OCI-LY1 (cell line): ENCODE measurements at regions not wholly inside any gene's neighbourhood (a gene's known extent, or its start where the extent isn't known, plus 50 kb on each side); places are given as distances from the start of the nearest gene placed in this dataset.

Source experiments
- H2AFZ ChIP-seq: fragments of 200-600 bp; sonication (generic), shearing (Covaris generic); 2 replicates; pipeline ENCODE4 v1.6.0; 2014; ENCODE audit warnings: antibody characterized with exemption, mild to moderate bottlenecking, low read length
- H3F3A ChIP-seq: fragments of 200-600 bp; sonication (generic), shearing (Covaris generic); 2 replicates; pipeline ENCODE4 v1.6.0; 2014; ENCODE audit warnings: mild to moderate bottlenecking, antibody characterized with exemption, low read length, moderate library complexity; ENCODE audit not compliant: insufficient read depth
- H3K27ac ChIP-seq: fragments of 200-600 bp; sonication (generic); 2 replicates; pipeline ENCODE4 v1.5.1; 2014; ENCODE audit warnings: low read length, mixed run types, mild to moderate bottlenecking, low read depth; ENCODE audit not compliant: poor library complexity, severe bottlenecking
- H3K27me3 ChIP-seq: fragments of 200-600 bp; sonication (generic); 2 replicates; pipeline ENCODE4 v1.6.0; 2014; ENCODE audit warnings: antibody characterized with exemption, mild to moderate bottlenecking, low read length, moderate library complexity; ENCODE audit not compliant: insufficient read depth
- H3K36me3 ChIP-seq: fragments of 200-600 bp; sonication (generic); 2 replicates; pipeline ENCODE4 v1.6.1; 2014; ENCODE audit warnings: mild to moderate bottlenecking, antibody characterized with exemption, low read length, moderate library complexity, mixed read lengths; ENCODE audit not compliant: insufficient read depth
- H3K4me1 ChIP-seq: fragments of 200-600 bp; sonication (generic); 2 replicates; pipeline ENCODE4 v1.5.1; 2014; ENCODE audit warnings: mild to moderate bottlenecking, low read length, moderate library complexity; ENCODE audit not compliant: insufficient read depth, severe bottlenecking
- H3K4me2 ChIP-seq: fragments of 200-600 bp; sonication (generic), shearing (Covaris generic); 2 replicates; pipeline ENCODE4 v1.6.1; 2014; ENCODE audit warnings: low read length
- H3K4me3 ChIP-seq: fragments of 200-600 bp; sonication (generic); 2 replicates; pipeline ENCODE4 v1.5.1; 2014; ENCODE audit warnings: low read length, low read depth, mild to moderate bottlenecking, mixed read lengths; ENCODE audit not compliant: poor library complexity, severe bottlenecking
- H3K79me2 ChIP-seq: fragments of 200-600 bp; shearing (Covaris generic); 2 replicates; pipeline ENCODE4 v1.6.1; 2016; ENCODE audit warnings: mixed run types, low read length, mixed read lengths; ENCODE audit not compliant: insufficient read depth
- H3K9ac ChIP-seq: fragments of 200-600 bp; sonication (generic), shearing (Covaris generic); 2 replicates; pipeline ENCODE4 v1.6.1; 2014; ENCODE audit warnings: mild to moderate bottlenecking, low read length, mixed read lengths
- H3K9me2 ChIP-seq: fragments of 200-600 bp; sonication (generic), shearing (Covaris generic); 2 replicates; pipeline ENCODE4 v1.6.1; 2014; ENCODE audit warnings: low read depth, mild to moderate bottlenecking, low read length, mixed read lengths
- H3K9me3 ChIP-seq: fragments of 200-600 bp; shearing (Covaris generic); 2 replicates; pipeline ENCODE4 v1.6.1; 2014; ENCODE audit warnings: low read length, mixed read lengths
- H4K20me1 ChIP-seq: fragments of 200-600 bp; sonication (generic), shearing (Covaris generic); 2 replicates; pipeline ENCODE4 v1.6.0; 2016; ENCODE audit warnings: mild to moderate bottlenecking, low read length; ENCODE audit not compliant: insufficient read depth
- EZH2 ChIP-seq: fragments of 200-600 bp; sonication (generic), shearing (Covaris generic); IDR thresholded peaks from 2 replicates; pipeline ENCODE4 v1.8.0; 2017; ENCODE audit warnings: borderline replicate concordance, mixed run types, mild to moderate bottlenecking, antibody characterized with exemption, low read length, moderate library complexity, mixed read lengths
- TF ChIP-seq, protein P1 (sequence below): fragments of 200-600 bp; sonication (generic), shearing (Covaris generic); IDR thresholded peaks from 2 replicates; pipeline ENCODE4 v1.5.1; 2017; ENCODE audit warnings: mild to moderate bottlenecking, antibody characterized with exemption, low read length, moderate library complexity, mixed read lengths

DNA sequence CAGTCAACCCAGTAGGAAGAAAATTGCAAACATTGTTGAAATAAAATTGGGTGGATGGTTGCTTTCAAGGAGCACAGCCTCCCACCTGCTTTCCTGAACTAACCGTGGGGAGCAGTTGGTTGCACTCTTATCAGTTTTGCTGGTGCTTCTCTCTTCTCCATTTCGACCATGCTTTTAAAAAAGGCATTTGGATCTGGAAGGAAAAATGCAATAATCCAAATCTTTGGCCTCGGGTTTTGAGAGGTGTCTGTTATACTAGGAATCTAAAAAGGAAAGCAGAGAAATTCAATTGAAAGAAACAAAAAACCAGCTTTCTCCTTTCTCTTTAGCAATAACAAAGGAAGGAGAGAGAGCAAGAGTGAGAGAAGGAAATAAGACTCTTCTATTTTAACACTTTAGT lies 113.6 kb upstream of the ARGLU1 start:
- H3K27me3 ChIP-seq, result 0 out of 2 replicates have a peak, but pooled peaks cover 3% of the 10 kb centered on the region
- no peaks in the 10 kb centered on the region for H3K79me2 ChIP-seq
- H3K9me2 ChIP-seq, result no peaks in the 10 kb centered on the region
- H3K4me3 ChIP-seq, result no peak overlapping the region
- no peak overlapping the region for H3K27ac ChIP-seq
- no peak overlapping the region for H3K9ac ChIP-seq
- H4K20me1 ChIP-seq, result no peaks in the 10 kb centered on the region
- H3K9me3 ChIP-seq, result no peaks in the 10 kb centered on the region
- no peaks in the 10 kb centered on the region for H3K36me3 ChIP-seq
- no peak overlapping the region for H3K4me2 ChIP-seq
- H3K4me1 ChIP-seq, result no peaks in the 10 kb centered on the region
- H3F3A ChIP-seq, result no peaks in the 10 kb centered on the region
- H2AFZ ChIP-seq, result no peak overlapping the region
- no peak for TF ChIP-seq EZH2
- TF ChIP-seq, protein P1, sequence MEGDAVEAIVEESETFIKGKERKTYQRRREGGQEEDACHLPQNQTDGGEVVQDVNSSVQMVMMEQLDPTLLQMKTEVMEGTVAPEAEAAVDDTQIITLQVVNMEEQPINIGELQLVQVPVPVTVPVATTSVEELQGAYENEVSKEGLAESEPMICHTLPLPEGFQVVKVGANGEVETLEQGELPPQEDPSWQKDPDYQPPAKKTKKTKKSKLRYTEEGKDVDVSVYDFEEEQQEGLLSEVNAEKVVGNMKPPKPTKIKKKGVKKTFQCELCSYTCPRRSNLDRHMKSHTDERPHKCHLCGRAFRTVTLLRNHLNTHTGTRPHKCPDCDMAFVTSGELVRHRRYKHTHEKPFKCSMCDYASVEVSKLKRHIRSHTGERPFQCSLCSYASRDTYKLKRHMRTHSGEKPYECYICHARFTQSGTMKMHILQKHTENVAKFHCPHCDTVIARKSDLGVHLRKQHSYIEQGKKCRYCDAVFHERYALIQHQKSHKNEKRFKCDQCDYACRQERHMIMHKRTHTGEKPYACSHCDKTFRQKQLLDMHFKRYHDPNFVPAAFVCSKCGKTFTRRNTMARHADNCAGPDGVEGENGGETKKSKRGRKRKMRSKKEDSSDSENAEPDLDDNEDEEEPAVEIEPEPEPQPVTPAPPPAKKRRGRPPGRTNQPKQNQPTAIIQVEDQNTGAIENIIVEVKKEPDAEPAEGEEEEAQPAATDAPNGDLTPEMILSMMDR, result no peak

DNA sequence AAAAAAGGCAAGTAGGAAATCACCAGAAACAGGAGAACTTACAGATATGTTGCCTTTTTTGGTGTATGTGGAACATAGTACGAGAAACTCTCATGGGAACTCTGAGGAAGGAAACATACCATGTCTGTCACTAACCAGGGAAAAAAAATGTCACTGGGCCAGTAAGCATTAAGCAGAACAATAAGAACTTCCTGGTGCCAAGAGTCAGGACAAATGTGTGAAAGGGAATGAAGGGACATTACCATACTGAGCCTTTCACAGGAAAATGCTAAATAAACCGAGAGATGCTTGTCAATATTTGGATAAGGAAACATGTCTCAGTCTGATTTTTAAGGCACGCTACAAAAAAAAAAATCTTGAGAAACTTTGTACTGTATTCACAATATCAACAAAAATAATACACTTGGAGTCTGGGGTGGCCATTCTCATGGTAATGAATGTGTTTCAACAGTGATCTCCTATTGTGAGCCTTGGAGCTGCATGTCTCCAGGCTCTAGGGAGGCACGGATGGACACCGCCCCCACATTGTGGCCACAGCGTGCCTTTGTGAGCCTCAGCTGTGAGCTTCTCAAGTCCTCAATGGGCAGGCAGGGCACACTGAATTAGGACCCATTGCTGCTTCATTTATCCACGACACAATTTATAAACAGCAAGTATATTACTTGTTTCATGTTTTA lies 113.0 kb upstream of the ARGLU1 start:
- no peaks in the 10 kb centered on the region for H3K79me2 ChIP-seq
- H3K36me3 ChIP-seq, result no peaks in the 10 kb centered on the region
- no peak overlapping the region for H3K27ac ChIP-seq
- no peaks in the 10 kb centered on the region for H3F3A ChIP-seq
- H3K9me2 ChIP-seq, result no peaks in the 10 kb centered on the region
- no peak overlapping the region for H3K4me3 ChIP-seq
- H4K20me1 ChIP-seq, result no peaks in the 10 kb centered on the region
- no peaks in the 10 kb centered on the region for H3K4me1 ChIP-seq
- TF ChIP-seq EZH2, result no peak
- TF ChIP-seq, protein P1, result no peak
- H2AFZ ChIP-seq, result no peak overlapping the region
- no peaks in the 10 kb centered on the region for H3K9me3 ChIP-seq
- 0 out of 2 replicates have a peak, but pooled peaks cover 3% of the 10 kb centered on the region for H3K27me3 ChIP-seq
- H3K9ac ChIP-seq, result no peak overlapping the region
- no peak overlapping the region for H3K4me2 ChIP-seq

DNA sequence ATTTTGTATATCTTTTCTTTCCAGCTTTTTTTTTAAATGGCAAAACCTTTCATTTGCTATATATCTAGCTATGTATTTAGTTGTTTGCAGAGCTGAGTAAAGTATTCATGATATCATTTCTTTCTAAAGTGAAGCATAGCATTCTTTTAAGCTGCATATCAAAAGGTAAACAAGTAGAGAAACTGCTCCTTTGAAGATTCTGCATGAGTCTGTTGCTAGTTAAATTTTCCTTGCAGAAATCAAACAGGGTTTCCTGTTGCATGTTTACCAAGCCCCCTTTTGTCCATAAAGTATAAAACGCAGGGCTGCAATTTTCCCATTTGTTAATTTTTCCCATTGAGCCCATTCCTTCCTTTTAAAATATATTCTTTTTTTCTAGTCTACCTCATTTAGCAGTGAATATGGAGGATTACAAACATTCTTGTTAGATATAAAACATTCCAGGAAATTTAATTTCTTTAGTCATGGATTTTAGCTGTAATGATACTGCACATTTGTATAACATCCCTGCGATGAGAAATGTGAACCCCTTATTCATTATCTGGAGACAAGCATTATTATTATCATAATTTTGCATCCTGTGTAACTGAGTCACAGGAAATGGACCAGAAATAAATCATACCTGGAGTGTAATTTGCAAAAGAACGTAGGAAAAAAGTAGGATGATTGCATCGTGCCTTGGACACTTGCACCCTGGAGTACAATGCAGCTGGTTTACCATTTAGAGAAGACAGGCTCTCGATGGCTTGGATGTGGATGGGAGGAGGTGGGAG lies 110.9 kb upstream of the ARGLU1 start:
- Histone ChIP-seq H3K4me2 (no peak overlapping the region), H3K27me3 (no peaks in the 10 kb centered on the region; the same call in 1 of the 2 replicates), H3K4me1 (no peaks in the 10 kb centered on the region), H3K27ac (no peak overlapping the region), H2AFZ (no peak overlapping the region), H3F3A (no peaks in the 10 kb centered on the region), H4K20me1 (no peaks in the 10 kb centered on the region), H3K36me3 (no peaks in the 10 kb centered on the region), H3K4me3 (no peak overlapping the region), H3K79me2 (no peaks in the 10 kb centered on the region), H3K9ac (no peak overlapping the region), H3K9me2 (no peaks in the 10 kb centered on the region), H3K9me3 (no peaks in the 10 kb centered on the region)
- no peak for TF ChIP-seq EZH2
- TF ChIP-seq, protein P1, result no peak
